ENCODE measurements at regions not wholly inside any gene's neighbourhood (a gene's known extent, or its start where the extent isn't known, plus 50 kb on each side); places are given as distances from the start of the nearest gene placed in this dataset.

DNA sequence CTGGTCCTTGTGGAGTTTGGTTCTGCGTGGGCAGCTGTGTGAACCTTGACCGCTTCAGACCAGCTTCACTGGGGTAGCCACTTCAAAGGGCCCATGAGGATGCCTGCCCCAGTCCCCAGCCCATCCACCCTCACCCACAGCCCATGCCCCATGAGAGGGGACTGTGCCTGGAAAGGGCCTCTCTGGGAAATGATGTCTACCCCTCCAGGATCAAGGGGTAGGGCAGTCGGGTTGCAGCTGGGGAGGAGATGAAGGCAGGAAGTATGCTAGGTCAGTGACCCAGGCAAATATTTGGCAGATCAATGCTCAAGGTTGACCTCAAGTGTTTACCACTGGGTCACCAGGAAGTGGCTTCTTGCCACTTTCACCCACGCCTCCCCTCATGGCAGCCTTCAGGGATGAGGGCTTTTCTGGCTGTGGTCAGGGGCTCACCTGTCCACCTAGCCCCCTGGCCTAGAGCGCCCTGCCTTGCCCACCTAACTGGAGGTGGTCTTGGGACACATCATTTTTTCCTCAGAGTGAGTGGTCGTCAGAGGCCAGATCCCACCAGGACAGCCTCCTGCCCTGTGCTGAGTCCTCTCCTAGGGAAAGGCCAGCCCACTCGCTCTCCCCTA is 109.5 kb downstream of the SNX5 start:
- TF ChIP-seq ZNF792 (CRISPR knock-in tag; IDR thresholded peaks at IDR 0.05) (peak; percentile 97), RXRA (CRISPR knock-in tag; IDR thresholded peaks at IDR 0.05) (peak; percentile 100), ZNF329 (CRISPR knock-in tag; IDR thresholded peaks at IDR 0.05; ENCODE audit: low read depth) (peak; percentile 95), FOSL2 (CRISPR knock-in tag; IDR thresholded peaks at IDR 0.05) (peak; percentile 96), GZF1 (CRISPR knock-in tag; IDR thresholded peaks at IDR 0.05) (peak; percentile 89; the same call in 1 of the 2 replicates), HDAC6 (IDR thresholded peaks at IDR 0.05; ENCODE audit: low read depth, low read length) (no peak)
- TF ChIP-seq, protein P1, sequence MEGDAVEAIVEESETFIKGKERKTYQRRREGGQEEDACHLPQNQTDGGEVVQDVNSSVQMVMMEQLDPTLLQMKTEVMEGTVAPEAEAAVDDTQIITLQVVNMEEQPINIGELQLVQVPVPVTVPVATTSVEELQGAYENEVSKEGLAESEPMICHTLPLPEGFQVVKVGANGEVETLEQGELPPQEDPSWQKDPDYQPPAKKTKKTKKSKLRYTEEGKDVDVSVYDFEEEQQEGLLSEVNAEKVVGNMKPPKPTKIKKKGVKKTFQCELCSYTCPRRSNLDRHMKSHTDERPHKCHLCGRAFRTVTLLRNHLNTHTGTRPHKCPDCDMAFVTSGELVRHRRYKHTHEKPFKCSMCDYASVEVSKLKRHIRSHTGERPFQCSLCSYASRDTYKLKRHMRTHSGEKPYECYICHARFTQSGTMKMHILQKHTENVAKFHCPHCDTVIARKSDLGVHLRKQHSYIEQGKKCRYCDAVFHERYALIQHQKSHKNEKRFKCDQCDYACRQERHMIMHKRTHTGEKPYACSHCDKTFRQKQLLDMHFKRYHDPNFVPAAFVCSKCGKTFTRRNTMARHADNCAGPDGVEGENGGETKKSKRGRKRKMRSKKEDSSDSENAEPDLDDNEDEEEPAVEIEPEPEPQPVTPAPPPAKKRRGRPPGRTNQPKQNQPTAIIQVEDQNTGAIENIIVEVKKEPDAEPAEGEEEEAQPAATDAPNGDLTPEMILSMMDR (CRISPR knock-in tag; IDR thresholded peaks at IDR 0.05) = peak; percentile 45; the same call in 1 of the 2 replicates
- TF ChIP-seq, protein P2, sequence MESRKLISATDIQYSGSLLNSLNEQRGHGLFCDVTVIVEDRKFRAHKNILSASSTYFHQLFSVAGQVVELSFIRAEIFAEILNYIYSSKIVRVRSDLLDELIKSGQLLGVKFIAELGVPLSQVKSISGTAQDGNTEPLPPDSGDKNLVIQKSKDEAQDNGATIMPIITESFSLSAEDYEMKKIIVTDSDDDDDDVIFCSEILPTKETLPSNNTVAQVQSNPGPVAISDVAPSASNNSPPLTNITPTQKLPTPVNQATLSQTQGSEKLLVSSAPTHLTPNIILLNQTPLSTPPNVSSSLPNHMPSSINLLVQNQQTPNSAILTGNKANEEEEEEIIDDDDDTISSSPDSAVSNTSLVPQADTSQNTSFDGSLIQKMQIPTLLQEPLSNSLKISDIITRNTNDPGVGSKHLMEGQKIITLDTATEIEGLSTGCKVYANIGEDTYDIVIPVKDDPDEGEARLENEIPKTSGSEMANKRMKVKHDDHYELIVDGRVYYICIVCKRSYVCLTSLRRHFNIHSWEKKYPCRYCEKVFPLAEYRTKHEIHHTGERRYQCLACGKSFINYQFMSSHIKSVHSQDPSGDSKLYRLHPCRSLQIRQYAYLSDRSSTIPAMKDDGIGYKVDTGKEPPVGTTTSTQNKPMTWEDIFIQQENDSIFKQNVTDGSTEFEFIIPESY (CRISPR knock-in tag; IDR thresholded peaks at IDR 0.05) = peak; percentile 94
- TF ChIP-seq, protein P3, sequence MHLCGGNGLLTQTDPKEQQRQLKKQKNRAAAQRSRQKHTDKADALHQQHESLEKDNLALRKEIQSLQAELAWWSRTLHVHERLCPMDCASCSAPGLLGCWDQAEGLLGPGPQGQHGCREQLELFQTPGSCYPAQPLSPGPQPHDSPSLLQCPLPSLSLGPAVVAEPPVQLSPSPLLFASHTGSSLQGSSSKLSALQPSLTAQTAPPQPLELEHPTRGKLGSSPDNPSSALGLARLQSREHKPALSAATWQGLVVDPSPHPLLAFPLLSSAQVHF (CRISPR knock-in tag; IDR thresholded peaks at IDR 0.05) = peak; percentile 68; the same call in 1 of the 2 replicates

Measured in HepG2 (cell line).